ENCODE measurements at regions not wholly inside any gene's neighbourhood (a gene's known extent, or its start where the extent isn't known, plus 50 kb on each side); places are given as distances from the start of the nearest gene placed in this dataset.

DNA sequence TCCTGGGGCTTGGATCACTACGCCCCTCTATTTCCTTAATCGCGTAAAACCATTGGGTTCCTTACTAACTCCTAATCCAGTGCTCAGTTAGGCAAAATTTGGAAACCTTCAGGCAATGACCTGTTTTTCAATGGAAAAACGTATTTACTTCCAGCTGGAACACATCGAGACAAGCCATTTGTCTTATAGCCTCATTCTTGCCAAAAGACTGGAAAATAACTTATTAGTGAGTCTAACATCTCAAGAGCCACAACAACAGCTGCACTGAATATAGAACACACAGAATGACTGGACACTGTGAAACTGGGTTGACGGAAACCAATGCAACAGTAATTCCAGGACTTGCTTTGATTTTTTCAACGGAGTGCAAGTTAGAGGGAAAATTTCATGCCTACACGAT, 125.2 kb upstream of the MAP3K7 start:
- intact Hi-C loops (cut with micrococcal nuclease) = no loop called here
- POLR2A ChIA-PET = no interaction called here

DNA sequence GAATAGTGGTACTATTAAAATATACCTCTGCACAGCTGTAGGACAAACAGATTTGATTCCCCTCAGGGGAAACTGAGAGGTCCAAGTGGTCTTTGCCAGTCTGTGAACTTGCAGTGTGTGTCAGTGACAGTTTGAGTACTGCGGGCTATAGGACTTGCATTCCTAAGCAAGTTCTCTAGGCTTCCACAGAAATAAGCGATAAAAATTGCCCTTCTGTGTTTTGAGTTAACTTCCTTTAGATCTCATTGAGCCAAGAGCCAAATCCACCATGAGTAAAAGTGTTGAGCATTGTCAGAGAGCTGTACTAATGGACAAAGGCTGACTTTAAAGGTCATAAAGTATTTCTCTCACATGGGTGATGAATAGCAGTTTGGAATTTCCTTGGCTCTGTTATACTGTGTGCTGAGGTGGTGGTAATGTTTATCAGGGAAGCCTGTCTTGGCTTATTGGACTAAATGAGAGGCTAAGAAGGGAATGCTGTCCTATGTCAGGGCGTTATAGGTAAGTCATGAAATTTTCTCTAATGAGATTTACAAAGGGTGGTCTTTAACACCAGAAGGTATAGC, 122.6 kb upstream of the MAP3K7 start:
- DNase-seq (no peak), ATAC-seq (ENCODE audit: low read depth) (no peak)
- Mint-ChIP-seq H3K9me3 (no peaks in the 10 kb centered on the region), H3K27me3 (peaks cover 9% of the 10 kb centered on the region), H3K4me1 (no peaks in the 10 kb centered on the region), H3K4me3 (no peak overlapping the region), H3K36me3 (ENCODE audit: low read depth) (no peaks in the 10 kb centered on the region), H3K27ac (no peak overlapping the region)
- POLR2A ChIA-PET = no interaction called here
- intact Hi-C loops (cut with micrococcal nuclease) = no loop called here
- TF ChIP-seq CTCF (IDR thresholded peaks at IDR 0.05) = no peak
- CTCF ChIA-PET = no interaction called here

More for the DNA sequence above, 125.2 kb upstream of the MAP3K7 start:
- Mint-ChIP-seq H3K27ac (no peak overlapping the region), H3K9me3 (no peaks in the 10 kb centered on the region), H3K4me3 (no peak overlapping the region), H3K27me3 (peaks cover 6% of the 10 kb centered on the region), H3K36me3 (ENCODE audit: low read depth) (no peaks in the 10 kb centered on the region), H3K4me1 (no peaks in the 10 kb centered on the region)
- ATAC-seq (ENCODE audit: low read depth) = no peak
- TF ChIP-seq CTCF (IDR thresholded peaks at IDR 0.05) = no peak
- DNase-seq = no peak
- CTCF ChIA-PET = no interaction called here

- Mint-ChIP-seq H3K4me1 (no peaks in the 10 kb centered on the region), H3K36me3 (ENCODE audit: low read depth) (no peaks in the 10 kb centered on the region), H3K4me3 (no peak overlapping the region), H3K9me3 (no peaks in the 10 kb centered on the region), H3K27me3 (peaks cover 9% of the 10 kb centered on the region), H3K27ac (no peak overlapping the region)
- ATAC-seq (ENCODE audit: low read depth) (no peak), DNase-seq (no peak)
- CTCF ChIA-PET = no interaction called here
- POLR2A ChIA-PET = no interaction called here
- TF ChIP-seq CTCF (IDR thresholded peaks at IDR 0.05) = no peak
- intact Hi-C loops (cut with micrococcal nuclease) = no loop called here
Observed at GRCh38 chr6:90708206-90708737, 121.4 kb upstream of the MAP3K7 start.

DNA sequence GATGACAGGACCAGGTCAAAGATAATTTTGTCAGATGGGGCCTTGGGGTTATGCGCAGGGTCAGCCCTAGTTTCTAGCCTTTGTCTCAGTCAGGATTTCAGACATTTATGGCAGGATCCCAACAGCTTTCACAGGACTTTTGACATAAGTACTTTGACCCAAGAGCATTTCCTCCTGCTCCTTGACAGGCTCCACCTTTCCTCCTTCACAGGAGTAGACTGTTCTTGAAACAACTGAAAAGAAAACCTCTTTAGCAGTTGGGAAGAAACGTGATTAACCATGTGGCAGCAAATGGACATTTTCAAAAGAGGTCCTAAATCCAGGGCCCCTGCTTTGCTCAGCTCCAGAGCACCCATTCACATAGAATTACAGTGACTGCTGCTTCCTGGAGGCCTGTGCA, 120.4 kb upstream of the MAP3K7 start:
- intact Hi-C loops (cut with micrococcal nuclease) = no loop called here
- H3K4me3 Mint-ChIP-seq = no peak overlapping the region
- no peaks in the 10 kb centered on the region for H3K4me1 Mint-ChIP-seq
- ChIA-PET POLR2A (no interaction called here), CTCF (no interaction called here)
- H3K27me3 Mint-ChIP-seq = peaks cover 8% of the 10 kb centered on the region
- no peak overlapping the region for H3K27ac Mint-ChIP-seq
- ATAC-seq (ENCODE audit: low read depth) (no peak), DNase-seq (no peak)
- no peaks in the 10 kb centered on the region for H3K36me3 Mint-ChIP-seq (ENCODE audit: low read depth)
- no peak for TF ChIP-seq CTCF (IDR thresholded peaks at IDR 0.05)
- no peaks in the 10 kb centered on the region for H3K9me3 Mint-ChIP-seq

- no peak for DNase-seq
- Mint-ChIP-seq H3K4me3 (no peak overlapping the region), H3K4me1 (no peaks in the 10 kb centered on the region), H3K27ac (no peak overlapping the region), H3K36me3 (ENCODE audit: low read depth) (no peaks in the 10 kb centered on the region), H3K27me3 (peaks cover 6% of the 10 kb centered on the region), H3K9me3 (no peaks in the 10 kb centered on the region)
- intact Hi-C loops (cut with micrococcal nuclease) = no loop called here
- TF ChIP-seq CTCF (IDR thresholded peaks at IDR 0.05) = no peak
- no peak for ATAC-seq (ENCODE audit: low read depth)
- CTCF ChIA-PET = no interaction called here
- POLR2A ChIA-PET = no interaction called here
Observed at GRCh38 chr6:90703336-90703735, 116.5 kb upstream of the MAP3K7 start.

Measured in activated B cell treated with CpG ODN at 0.5 μM for 24 hours (primary cell).